ENCODE measurements at regions not wholly inside any gene's neighbourhood (a gene's known extent, or its start where the extent isn't known, plus 50 kb on each side); places are given as distances from the start of the nearest gene placed in this dataset.
A peak's percentile ranks its signal among the peaks of the same experiment; 100 is the strongest.

GRCh38 chr14:48826058-48826457 is 760.1 kb downstream of the RPS29 start:
- no peak for TF ChIP-seq CTCF (conservative IDR thresholded peaks at IDR 0.05)
- no peak for TF ChIP-seq ZFX (IDR thresholded peaks at IDR 0.05)
- H3K27ac ChIP-seq, result no peak overlapping the region

- H3K27ac ChIP-seq, result no peak overlapping the region
- TF ChIP-seq ZFX (IDR thresholded peaks at IDR 0.05) (no peak), CTCF (conservative IDR thresholded peaks at IDR 0.05) (peak; percentile 69)
Observed at GRCh38 chr14:48814562-48814961, 771.6 kb downstream of the RPS29 start.

GRCh38 chr14:48805315-48805714 is 780.9 kb downstream of the RPS29 start:
- TF ChIP-seq ZFX (IDR thresholded peaks at IDR 0.05), result no peak
- TF ChIP-seq CTCF (conservative IDR thresholded peaks at IDR 0.05), result no peak
- no peak overlapping the region for H3K27ac ChIP-seq

GRCh38 chr14:48792376-48793024 is 793.7 kb downstream of the RPS29 start:
- peak overlapping the region; percentile 23 for H3K27ac ChIP-seq
- TF ChIP-seq ZFX (IDR thresholded peaks at IDR 0.05), result no peak
- TF ChIP-seq CTCF (conservative IDR thresholded peaks at IDR 0.05), result no peak

GRCh38 chr14:48788771-48789170 is 797.4 kb downstream of the RPS29 start:
- no peak for TF ChIP-seq ZFX (IDR thresholded peaks at IDR 0.05)
- TF ChIP-seq CTCF (conservative IDR thresholded peaks at IDR 0.05), result no peak
- H3K27ac ChIP-seq, result no peak overlapping the region

GRCh38 chr14:48786498-48786897 is 799.7 kb downstream of the RPS29 start:
- no peak overlapping the region for H3K27ac ChIP-seq
- TF ChIP-seq ZFX (IDR thresholded peaks at IDR 0.05), result no peak
- TF ChIP-seq CTCF (conservative IDR thresholded peaks at IDR 0.05), result no peak

GRCh38 chr14:48771717-48772116 is 814.5 kb downstream of the RPS29 start:
- H3K27ac ChIP-seq, result no peak overlapping the region
- TF ChIP-seq ZFX (IDR thresholded peaks at IDR 0.05) (no peak), CTCF (conservative IDR thresholded peaks at IDR 0.05) (no peak)

Measured in C4-2B (cell line).